HepG2 (cell line): ENCODE measurements at regions not wholly inside any gene's neighbourhood (a gene's known extent, or its start where the extent isn't known, plus 50 kb on each side); places are given as distances from the start of the nearest gene placed in this dataset.

Source experiments
- EEA1 ChIP-seq: sonication (generic); formaldehyde crosslinking; IDR thresholded peaks from 2 replicates; pipeline ENCODE4 v1.5.1; 2020; ENCODE audit warnings: mild to moderate bottlenecking, missing genetic modification reagents, borderline replicate concordance
- GATA4 ChIP-seq: sonication (generic); IDR thresholded peaks from 2 replicates; pipeline ENCODE4 v1.6.1; 2016; ENCODE audit warnings: antibody characterized with exemption, low read depth, borderline replicate concordance
- HMGA1 ChIP-seq: sonication (generic); formaldehyde crosslinking; conservative IDR thresholded peaks from 2 replicates; pipeline ENCODE4 v1.4.0; 2020; ENCODE audit warnings: missing genetic modification reagents
- IKZF1 ChIP-seq: fragments of 450-650 bp; IDR thresholded peaks from 2 replicates; pipeline ENCODE4 v1.7.1; 2016
- KDM4B ChIP-seq: sonication (generic); formaldehyde crosslinking; IDR thresholded peaks from 2 replicates; pipeline ENCODE4 v1.4.0; 2020; ENCODE audit warnings: missing genetic modification reagents
- MAF1 ChIP-seq: sonication (generic); formaldehyde crosslinking; IDR thresholded peaks from 2 replicates; pipeline ENCODE4 v1.5.0; 2020; ENCODE audit warnings: missing genetic modification reagents, borderline replicate concordance
- MXD4 ChIP-seq: IDR thresholded peaks from 2 replicates; pipeline ENCODE4 v1.6.1; 2016; ENCODE audit warnings: mild to moderate bottlenecking, missing biosample characterization, missing genetic modification reagents
- NFIB ChIP-seq: sonication (generic); formaldehyde crosslinking; IDR thresholded peaks from 2 replicates; pipeline ENCODE4 v1.9.0; 2021; ENCODE audit warnings: missing genetic modification reagents, mild to moderate bottlenecking, borderline replicate concordance
- NR2C2 ChIP-seq: sonication (generic); formaldehyde crosslinking; IDR thresholded peaks from 2 replicates; pipeline ENCODE4 v1.4.0; 2020; ENCODE audit warnings: missing genetic modification reagents, mild to moderate bottlenecking, moderate library complexity, borderline replicate concordance
- SMAD9 ChIP-seq: sonication (generic); formaldehyde crosslinking; IDR thresholded peaks from 2 replicates; pipeline ENCODE4 v1.5.1; 2020; ENCODE audit warnings: mild to moderate bottlenecking, missing genetic modification reagents
- STAG1 ChIP-seq: sonication (generic); formaldehyde crosslinking; IDR thresholded peaks from 2 replicates; pipeline ENCODE4 v1.4.0; 2020; ENCODE audit warnings: missing genetic modification reagents
- TBX2 ChIP-seq: sonication (generic); formaldehyde crosslinking; IDR thresholded peaks from 2 replicates; pipeline ENCODE4 v1.5.0; 2020; ENCODE audit warnings: missing genetic modification reagents, mild to moderate bottlenecking, borderline replicate concordance
- YY1 ChIP-seq: IDR thresholded peaks from 2 replicates; pipeline ENCODE4 v1.6.1; 2011; ENCODE audit warnings: low read length, low read depth, moderate library complexity, mild to moderate bottlenecking; ENCODE audit not compliant: insufficient read depth, insufficient replicate concordance
- ZNF101 ChIP-seq: sonication (generic); formaldehyde crosslinking; IDR thresholded peaks from 2 replicates; pipeline ENCODE4 v1.4.0; 2020; ENCODE audit warnings: mild to moderate bottlenecking, low read depth, missing genetic modification reagents, borderline replicate concordance
- ZNF20 ChIP-seq: sonication (generic); formaldehyde crosslinking; IDR thresholded peaks from 2 replicates; pipeline ENCODE4 v1.4.0; 2020; ENCODE audit warnings: mild to moderate bottlenecking, moderate library complexity, missing genetic modification reagents
- ZNF329 ChIP-seq: sonication (generic); formaldehyde crosslinking; IDR thresholded peaks from 2 replicates; pipeline ENCODE4 v1.9.0; 2021; ENCODE audit warnings: low read depth, mild to moderate bottlenecking, missing genetic modification reagents
- ZNF331 ChIP-seq: sonication (generic); formaldehyde crosslinking; IDR thresholded peaks from 2 replicates; pipeline ENCODE4 v1.4.0; 2020; ENCODE audit warnings: missing genetic modification reagents
- ZSCAN12 ChIP-seq: sonication (generic); formaldehyde crosslinking; IDR thresholded peaks from 2 replicates; pipeline ENCODE4 v1.9.0; 2021; ENCODE audit warnings: mild to moderate bottlenecking, missing genetic modification reagents
- TF ChIP-seq, protein P1 (sequence below): sonication (generic); formaldehyde crosslinking; IDR thresholded peaks from 2 replicates; pipeline ENCODE4 v1.8.1; 2023; ENCODE audit warnings: missing genetic modification reagents, mild to moderate bottlenecking, borderline replicate concordance
- TF ChIP-seq, protein P2 (sequence below): sonication (generic); formaldehyde crosslinking; conservative IDR thresholded peaks from 2 replicates; pipeline ENCODE4 v1.8.0; 2022; ENCODE audit warnings: missing genetic modification reagents
- TF ChIP-seq, protein P3 (sequence below), 2 experiments: fragments of 450-650 bp in 1 of 2; sonication (generic) in 1 of 2; formaldehyde crosslinking; IDR thresholded peaks; 2 replicates each; pipeline versions ENCODE4 v1.5.0 to v1.8.0; 2020 to 2022; ENCODE audit warnings: mild to moderate bottlenecking in 1 of 2, missing genetic modification reagents in 1 of 2
- TF ChIP-seq, protein P4 (sequence below): sonication (generic); formaldehyde crosslinking; IDR thresholded peaks from 2 replicates; pipeline ENCODE4 v1.8.1; 2023; ENCODE audit warnings: mild to moderate bottlenecking, missing genetic modification reagents
- TF ChIP-seq, protein P5 (sequence below): sonication (generic); formaldehyde crosslinking; IDR thresholded peaks from 2 replicates; pipeline ENCODE4 v1.4.0; 2020; ENCODE audit warnings: missing genetic modification reagents

DNA sequence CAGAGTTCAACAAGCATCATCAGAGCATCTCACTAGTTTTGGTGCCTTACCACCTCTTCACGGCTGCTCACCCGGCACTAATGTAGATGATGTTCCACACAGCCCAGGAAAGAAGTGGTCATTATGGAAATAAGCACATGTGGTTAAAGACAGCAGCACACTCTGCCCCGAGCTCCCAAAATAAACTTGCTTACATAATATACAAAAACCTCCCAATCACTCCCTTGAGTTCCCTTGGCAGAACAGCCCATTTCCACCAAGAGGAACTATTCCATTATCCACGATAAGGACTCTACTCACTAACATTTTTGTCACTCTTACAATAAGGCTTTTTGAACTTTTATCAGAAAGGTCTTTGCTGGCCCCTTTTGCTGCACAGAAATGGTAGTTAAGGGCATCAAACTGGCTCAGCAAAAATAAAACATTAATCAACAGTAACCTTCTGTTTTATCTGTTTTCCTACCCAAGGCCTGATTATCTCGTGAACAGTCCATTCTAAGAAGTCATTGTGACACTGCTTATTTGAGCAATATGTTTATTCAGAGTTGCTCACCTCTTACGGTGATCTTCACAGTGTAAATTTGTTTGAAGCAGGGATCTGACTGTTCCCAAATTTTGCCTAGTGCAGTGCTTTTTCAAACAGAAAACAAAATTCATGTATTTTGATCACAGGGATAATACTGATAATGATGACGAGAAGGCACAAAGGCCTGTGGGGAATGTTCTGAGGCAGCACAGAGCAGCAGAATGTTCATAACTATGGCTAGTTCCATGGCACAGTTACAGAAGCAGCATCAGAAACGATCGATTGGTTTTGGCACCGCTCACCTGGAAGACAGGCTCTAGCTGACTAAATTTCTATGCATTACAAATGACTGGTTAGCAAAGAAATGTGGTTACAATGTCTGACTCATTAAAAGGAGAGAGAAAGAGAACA lies 399.8 kb upstream of the PIK3R1 start (continued):
- TF ChIP-seq NFIB (CRISPR knock-in tag) = no peak
- peak; percentile 59; the same call in 1 of the 2 replicates for TF ChIP-seq NR2C2 (CRISPR knock-in tag)
- TF ChIP-seq EEA1 = no peak
- TF ChIP-seq, protein P1, sequence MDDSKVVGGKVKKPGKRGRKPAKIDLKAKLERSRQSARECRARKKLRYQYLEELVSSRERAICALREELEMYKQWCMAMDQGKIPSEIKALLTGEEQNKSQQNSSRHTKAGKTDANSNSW (CRISPR knock-in tag) = no peak
- no peak for TF ChIP-seq MXD4 (CRISPR knock-in tag)
- peak; percentile 4; the same call in 1 of the 2 replicates for TF ChIP-seq STAG1 (CRISPR knock-in tag)
- TF ChIP-seq ZNF329 (CRISPR knock-in tag) = no peak
- TF ChIP-seq, protein P2, sequence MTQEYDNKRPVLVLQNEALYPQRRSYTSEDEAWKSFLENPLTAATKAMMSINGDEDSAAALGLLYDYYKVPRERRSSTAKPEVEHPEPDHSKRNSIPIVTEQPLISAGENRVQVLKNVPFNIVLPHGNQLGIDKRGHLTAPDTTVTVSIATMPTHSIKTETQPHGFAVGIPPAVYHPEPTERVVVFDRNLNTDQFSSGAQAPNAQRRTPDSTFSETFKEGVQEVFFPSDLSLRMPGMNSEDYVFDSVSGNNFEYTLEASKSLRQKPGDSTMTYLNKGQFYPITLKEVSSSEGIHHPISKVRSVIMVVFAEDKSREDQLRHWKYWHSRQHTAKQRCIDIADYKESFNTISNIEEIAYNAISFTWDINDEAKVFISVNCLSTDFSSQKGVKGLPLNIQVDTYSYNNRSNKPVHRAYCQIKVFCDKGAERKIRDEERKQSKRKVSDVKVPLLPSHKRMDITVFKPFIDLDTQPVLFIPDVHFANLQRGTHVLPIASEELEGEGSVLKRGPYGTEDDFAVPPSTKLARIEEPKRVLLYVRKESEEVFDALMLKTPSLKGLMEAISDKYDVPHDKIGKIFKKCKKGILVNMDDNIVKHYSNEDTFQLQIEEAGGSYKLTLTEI = no peak
- TF ChIP-seq TBX2 (CRISPR knock-in tag) = peak; percentile 61
- no peak for TF ChIP-seq HMGA1 (CRISPR knock-in tag)
- TF ChIP-seq, protein P3, sequence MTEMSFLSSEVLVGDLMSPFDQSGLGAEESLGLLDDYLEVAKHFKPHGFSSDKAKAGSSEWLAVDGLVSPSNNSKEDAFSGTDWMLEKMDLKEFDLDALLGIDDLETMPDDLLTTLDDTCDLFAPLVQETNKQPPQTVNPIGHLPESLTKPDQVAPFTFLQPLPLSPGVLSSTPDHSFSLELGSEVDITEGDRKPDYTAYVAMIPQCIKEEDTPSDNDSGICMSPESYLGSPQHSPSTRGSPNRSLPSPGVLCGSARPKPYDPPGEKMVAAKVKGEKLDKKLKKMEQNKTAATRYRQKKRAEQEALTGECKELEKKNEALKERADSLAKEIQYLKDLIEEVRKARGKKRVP (CRISPR knock-in tag; IDR thresholded peaks at IDR 0.05) = peak in 1 of 2 experiments; percentile 82; a peak in 2 of 4 replicates
- TF ChIP-seq ZSCAN12 (CRISPR knock-in tag) = no peak
- TF ChIP-seq MAF1 (CRISPR knock-in tag) = no peak
- TF ChIP-seq ZNF331 (CRISPR knock-in tag) = peak; percentile 5; the same call in 1 of the 2 replicates
- TF ChIP-seq KDM4B (CRISPR knock-in tag) = no peak
- no peak for TF ChIP-seq ZNF20 (CRISPR knock-in tag)
- TF ChIP-seq, protein P4, sequence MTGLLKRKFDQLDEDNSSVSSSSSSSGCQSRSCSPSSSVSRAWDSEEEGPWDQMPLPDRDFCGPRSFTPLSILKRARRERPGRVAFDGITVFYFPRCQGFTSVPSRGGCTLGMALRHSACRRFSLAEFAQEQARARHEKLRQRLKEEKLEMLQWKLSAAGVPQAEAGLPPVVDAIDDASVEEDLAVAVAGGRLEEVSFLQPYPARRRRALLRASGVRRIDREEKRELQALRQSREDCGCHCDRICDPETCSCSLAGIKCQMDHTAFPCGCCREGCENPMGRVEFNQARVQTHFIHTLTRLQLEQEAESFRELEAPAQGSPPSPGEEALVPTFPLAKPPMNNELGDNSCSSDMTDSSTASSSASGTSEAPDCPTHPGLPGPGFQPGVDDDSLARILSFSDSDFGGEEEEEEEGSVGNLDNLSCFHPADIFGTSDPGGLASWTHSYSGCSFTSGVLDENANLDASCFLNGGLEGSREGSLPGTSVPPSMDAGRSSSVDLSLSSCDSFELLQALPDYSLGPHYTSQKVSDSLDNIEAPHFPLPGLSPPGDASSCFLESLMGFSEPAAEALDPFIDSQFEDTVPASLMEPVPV (CRISPR knock-in tag) = no peak
- no peak for TF ChIP-seq SMAD9 (CRISPR knock-in tag)
- no peak for TF ChIP-seq ZNF101 (CRISPR knock-in tag)
- peak; percentile 62; the same call in 1 of the 2 replicates for TF ChIP-seq GATA4
- TF ChIP-seq YY1 = no peak
- TF ChIP-seq, protein P5, sequence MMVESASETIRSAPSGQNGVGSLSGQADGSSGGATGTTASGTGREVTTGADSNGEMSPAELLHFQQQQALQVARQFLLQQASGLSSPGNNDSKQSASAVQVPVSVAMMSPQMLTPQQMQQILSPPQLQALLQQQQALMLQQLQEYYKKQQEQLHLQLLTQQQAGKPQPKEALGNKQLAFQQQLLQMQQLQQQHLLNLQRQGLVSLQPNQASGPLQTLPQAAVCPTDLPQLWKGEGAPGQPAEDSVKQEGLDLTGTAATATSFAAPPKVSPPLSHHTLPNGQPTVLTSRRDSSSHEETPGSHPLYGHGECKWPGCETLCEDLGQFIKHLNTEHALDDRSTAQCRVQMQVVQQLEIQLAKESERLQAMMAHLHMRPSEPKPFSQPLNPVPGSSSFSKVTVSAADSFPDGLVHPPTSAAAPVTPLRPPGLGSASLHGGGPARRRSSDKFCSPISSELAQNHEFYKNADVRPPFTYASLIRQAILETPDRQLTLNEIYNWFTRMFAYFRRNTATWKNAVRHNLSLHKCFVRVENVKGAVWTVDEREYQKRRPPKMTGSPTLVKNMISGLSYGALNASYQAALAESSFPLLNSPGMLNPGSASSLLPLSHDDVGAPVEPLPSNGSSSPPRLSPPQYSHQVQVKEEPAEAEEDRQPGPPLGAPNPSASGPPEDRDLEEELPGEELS = peak; percentile 59; the same call in 1 of the 2 replicates
- TF ChIP-seq IKZF1 = no peak
